Panc1 (cell line): ENCODE measurements at regions not wholly inside any gene's neighbourhood (a gene's known extent, or its start where the extent isn't known, plus 50 kb on each side); places are given as distances from the start of the nearest gene placed in this dataset.

Experiments used
- ATAC-seq: fragments of 200-7000 bp; cut with Tn5 transposase; 2 replicates; pipeline ENCODE4 v1.9.1; 2020; ENCODE audit warnings: mild to moderate bottlenecking, moderate library complexity
- BruUV-seq: library from RNA; stranded (reverse); fragments of 400-500 nt; replicated peaks from 2 replicates; lab custom pipeline; 2021; lab: Mats Ljungman, UMichigan
- CTCF ChIA-PET: fragments of 300-600 bp; sonication (Branson Sonifier 250); formaldehyde crosslinking; loops from one replicate; lab custom pipeline; 2022; ENCODE audit warnings: antibody characterized with exemption; lab: Charles Lee
- POLR2A ChIA-PET: fragments of 300-600 bp; sonication (Branson Sonifier 250); formaldehyde crosslinking; loops from one replicate; lab custom pipeline; 2022; ENCODE audit warnings: antibody characterized with exemption; lab: Charles Lee
- DNase-seq: peaks from one replicate; pipeline ENCODE4 v3.0.0-alpha.2; 2010; ENCODE audit warnings: low read depth, low spot score
- H3K27ac ChIP-seq: 2 replicates; pipeline ENCODE4 v1.5.1; 2011; ENCODE audit warnings: mild to moderate bottlenecking, low read length, inconsistent platforms
- H3K27me3 ChIP-seq: fragments of 200-500 bp; sonication (Bioruptor generic); 2 replicates; pipeline ENCODE4 v1.6.0; 2014; ENCODE audit warnings: low read length, inconsistent platforms; ENCODE audit not compliant: control insufficient read depth, insufficient read depth
- H3K36me3 ChIP-seq: fragments of 200-500 bp; sonication (Bioruptor generic); 2 replicates; pipeline ENCODE4 v1.5.1; 2014; ENCODE audit warnings: inconsistent platforms, mild to moderate bottlenecking, low read length, moderate library complexity; ENCODE audit not compliant: control insufficient read depth, insufficient read depth
- H3K4me1 ChIP-seq: 2 replicates; pipeline ENCODE4 v1.5.1; 2011; ENCODE audit warnings: inconsistent platforms, mild to moderate bottlenecking, low read length, moderate library complexity; ENCODE audit not compliant: control insufficient read depth, insufficient read depth
- H3K4me3 ChIP-seq, 2 experiments: 2 replicates each; pipeline ENCODE4 v1.5.1; 2011 to 2012; ENCODE audit warnings: low read depth in 2 of 2, low read length in 2 of 2, mild to moderate bottlenecking in 2 of 2, inconsistent platforms in 1 of 2, moderate library complexity in 1 of 2
- H3K9me3 ChIP-seq: fragments of 200-500 bp; sonication (Bioruptor generic); 2 replicates; pipeline ENCODE4 v1.5.1; 2014; ENCODE audit warnings: low read depth, mild to moderate bottlenecking, inconsistent platforms, low read length, moderate library complexity; ENCODE audit not compliant: control insufficient read depth, insufficient read depth
- POLR2AphosphoS5 ChIP-seq: IDR thresholded peaks from 2 replicates; pipeline ENCODE4 v1.6.1; 2012; ENCODE audit warnings: mild to moderate bottlenecking, low read depth, low read length, moderate library complexity
- SIN3A ChIP-seq: IDR thresholded peaks from 2 replicates; pipeline ENCODE4 v1.6.1; 2012; ENCODE audit warnings: low read depth, mild to moderate bottlenecking, low read length, moderate library complexity, borderline replicate concordance; ENCODE audit not compliant: insufficient read depth
- TCF7L2 ChIP-seq: IDR thresholded peaks from 2 replicates; pipeline ENCODE4 v1.6.1; 2011; ENCODE audit warnings: mild to moderate bottlenecking, low read depth, low read length, inconsistent platforms
- in situ Hi-C: cut with HindIII; loops from 2 replicates; pipeline ENCODE4 v1.10.0; 2016; ENCODE audit warnings: low sequenced_read_pairs, low pct_unique_long_range_greater_than_20kb
- intact Hi-C: fragments of 100-400 bp; cut with micrococcal nuclease; formaldehyde crosslinking; loops from one replicate; pipeline ENCODE4 v1.10.0; 2022; ENCODE audit not compliant: unreplicated experiment
- TF ChIP-seq, protein P1 (sequence below): fragments of 450-650 bp; IDR thresholded peaks from 2 replicates; pipeline ENCODE4 v1.5.1; 2017; ENCODE audit warnings: mild to moderate bottlenecking
- TF ChIP-seq, protein P2 (sequence below), 2 experiments: IDR thresholded peaks; 2 replicates each; pipeline ENCODE4 v1.6.1; 2011 to 2012; ENCODE audit warnings: low read depth in 2 of 2, control low read depth in 1 of 2, low read length in 1 of 2, mild to moderate bottlenecking in 1 of 2, moderate library complexity in 1 of 2; ENCODE audit not compliant: insufficient read depth in 1 of 2

DNA sequence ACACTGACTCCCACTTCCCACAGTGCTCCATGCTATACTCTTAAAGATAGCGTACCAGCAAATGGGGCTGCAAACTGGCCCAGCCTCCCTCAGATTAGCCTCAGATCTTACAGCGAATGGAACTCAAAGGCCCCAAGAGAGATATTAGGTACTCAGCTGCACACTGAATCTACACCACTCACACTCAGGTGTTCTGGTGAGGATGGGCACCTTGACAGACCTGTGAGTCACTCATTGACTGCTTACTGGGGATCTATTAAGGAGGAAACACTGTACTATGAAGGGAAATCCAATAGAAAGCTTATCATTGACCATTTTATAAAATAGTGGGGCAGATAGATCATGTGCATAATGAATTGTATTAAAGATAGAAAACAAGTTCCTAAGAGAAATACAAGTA is 164.3 kb upstream of the ATP1B1 start:
- ATAC-seq (no peak), DNase-seq (no peak)
- Histone ChIP-seq H3K4me3 (no peak overlapping the region), H3K4me1 (no peaks in the 10 kb centered on the region), H3K9me3 (no peaks in the 10 kb centered on the region), H3K27ac (no peak overlapping the region), H3K36me3 (no peaks in the 10 kb centered on the region), H3K27me3 (no peaks in the 10 kb centered on the region)
- ChIA-PET POLR2A (no interaction called here), CTCF (no interaction called here)
- no TSS peak for BruUV-seq
- in situ Hi-C loops: no loop called here
- intact Hi-C loops: no loop called here
- no peak for TF ChIP-seq POLR2AphosphoS5
- TF ChIP-seq, protein P1, sequence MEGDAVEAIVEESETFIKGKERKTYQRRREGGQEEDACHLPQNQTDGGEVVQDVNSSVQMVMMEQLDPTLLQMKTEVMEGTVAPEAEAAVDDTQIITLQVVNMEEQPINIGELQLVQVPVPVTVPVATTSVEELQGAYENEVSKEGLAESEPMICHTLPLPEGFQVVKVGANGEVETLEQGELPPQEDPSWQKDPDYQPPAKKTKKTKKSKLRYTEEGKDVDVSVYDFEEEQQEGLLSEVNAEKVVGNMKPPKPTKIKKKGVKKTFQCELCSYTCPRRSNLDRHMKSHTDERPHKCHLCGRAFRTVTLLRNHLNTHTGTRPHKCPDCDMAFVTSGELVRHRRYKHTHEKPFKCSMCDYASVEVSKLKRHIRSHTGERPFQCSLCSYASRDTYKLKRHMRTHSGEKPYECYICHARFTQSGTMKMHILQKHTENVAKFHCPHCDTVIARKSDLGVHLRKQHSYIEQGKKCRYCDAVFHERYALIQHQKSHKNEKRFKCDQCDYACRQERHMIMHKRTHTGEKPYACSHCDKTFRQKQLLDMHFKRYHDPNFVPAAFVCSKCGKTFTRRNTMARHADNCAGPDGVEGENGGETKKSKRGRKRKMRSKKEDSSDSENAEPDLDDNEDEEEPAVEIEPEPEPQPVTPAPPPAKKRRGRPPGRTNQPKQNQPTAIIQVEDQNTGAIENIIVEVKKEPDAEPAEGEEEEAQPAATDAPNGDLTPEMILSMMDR: no peak
- TF ChIP-seq TCF7L2: no peak
- TF ChIP-seq SIN3A: no peak
- TF ChIP-seq, protein P2, sequence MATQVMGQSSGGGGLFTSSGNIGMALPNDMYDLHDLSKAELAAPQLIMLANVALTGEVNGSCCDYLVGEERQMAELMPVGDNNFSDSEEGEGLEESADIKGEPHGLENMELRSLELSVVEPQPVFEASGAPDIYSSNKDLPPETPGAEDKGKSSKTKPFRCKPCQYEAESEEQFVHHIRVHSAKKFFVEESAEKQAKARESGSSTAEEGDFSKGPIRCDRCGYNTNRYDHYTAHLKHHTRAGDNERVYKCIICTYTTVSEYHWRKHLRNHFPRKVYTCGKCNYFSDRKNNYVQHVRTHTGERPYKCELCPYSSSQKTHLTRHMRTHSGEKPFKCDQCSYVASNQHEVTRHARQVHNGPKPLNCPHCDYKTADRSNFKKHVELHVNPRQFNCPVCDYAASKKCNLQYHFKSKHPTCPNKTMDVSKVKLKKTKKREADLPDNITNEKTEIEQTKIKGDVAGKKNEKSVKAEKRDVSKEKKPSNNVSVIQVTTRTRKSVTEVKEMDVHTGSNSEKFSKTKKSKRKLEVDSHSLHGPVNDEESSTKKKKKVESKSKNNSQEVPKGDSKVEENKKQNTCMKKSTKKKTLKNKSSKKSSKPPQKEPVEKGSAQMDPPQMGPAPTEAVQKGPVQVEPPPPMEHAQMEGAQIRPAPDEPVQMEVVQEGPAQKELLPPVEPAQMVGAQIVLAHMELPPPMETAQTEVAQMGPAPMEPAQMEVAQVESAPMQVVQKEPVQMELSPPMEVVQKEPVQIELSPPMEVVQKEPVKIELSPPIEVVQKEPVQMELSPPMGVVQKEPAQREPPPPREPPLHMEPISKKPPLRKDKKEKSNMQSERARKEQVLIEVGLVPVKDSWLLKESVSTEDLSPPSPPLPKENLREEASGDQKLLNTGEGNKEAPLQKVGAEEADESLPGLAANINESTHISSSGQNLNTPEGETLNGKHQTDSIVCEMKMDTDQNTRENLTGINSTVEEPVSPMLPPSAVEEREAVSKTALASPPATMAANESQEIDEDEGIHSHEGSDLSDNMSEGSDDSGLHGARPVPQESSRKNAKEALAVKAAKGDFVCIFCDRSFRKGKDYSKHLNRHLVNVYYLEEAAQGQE (IDR thresholded peaks at IDR 0.05; ENCODE audit: insufficient read depth in 1 of 2, low read depth in 2 of 2, low read length in 1 of 2): no peak

DNA sequence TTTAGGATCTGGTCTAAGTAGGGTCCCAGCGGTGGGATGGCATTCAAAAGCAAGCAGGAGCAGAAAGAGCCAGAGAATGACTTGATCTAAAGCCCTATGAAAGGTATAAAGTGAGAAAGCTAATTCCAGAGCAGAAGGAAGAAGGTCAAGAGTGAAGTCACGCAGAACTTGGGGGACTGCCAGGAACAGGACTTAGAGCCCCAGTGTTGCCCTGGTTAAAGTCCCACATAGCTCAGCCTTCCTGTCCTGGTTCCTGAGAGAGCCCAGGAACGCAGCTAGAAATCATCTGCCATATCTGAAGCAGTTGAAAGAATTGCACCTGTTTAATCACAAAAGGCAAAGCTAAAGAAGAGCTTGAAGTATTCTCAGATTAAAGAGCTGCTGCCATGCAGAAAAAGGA is 160.6 kb upstream of the ATP1B1 start:
- H3K36me3 ChIP-seq: no peaks in the 10 kb centered on the region
- H3K27ac ChIP-seq: no peak overlapping the region
- no peak for ATAC-seq
- in situ Hi-C loops: no loop called here
- no peak overlapping the region for H3K4me3 ChIP-seq
- CTCF ChIA-PET: no interaction called here
- H3K4me1 ChIP-seq: no peaks in the 10 kb centered on the region
- H3K9me3 ChIP-seq: no peaks in the 10 kb centered on the region
- POLR2A ChIA-PET: no interaction called here
- intact Hi-C loops: no loop called here
- DNase-seq: no peak
- no TSS peak for BruUV-seq
- TF ChIP-seq POLR2AphosphoS5 (no peak), TCF7L2 (no peak), SIN3A (no peak)
- TF ChIP-seq, protein P1: no peak
- TF ChIP-seq, protein P2 (IDR thresholded peaks at IDR 0.05; ENCODE audit: insufficient read depth in 1 of 2, low read depth in 2 of 2, low read length in 1 of 2): no peak
- no peaks in the 10 kb centered on the region for H3K27me3 ChIP-seq
